NCI-H146 (cell line): ENCODE measurements at regions not wholly inside any gene's neighbourhood (a gene's known extent, or its start where the extent isn't known, plus 50 kb on each side); places are given as distances from the start of the nearest gene placed in this dataset.

Source experiments
- DNase-seq: peaks from one replicate; lab custom pipeline; 2025; lab: John Stamatoyannopoulos, UW

GRCh38 chr4:23166919-23167318, 474.2 kb downstream of the GBA3 start:
- no peak for DNase-seq

GRCh38 chr4:23166407-23166806, 473.7 kb downstream of the GBA3 start:
- no peak for DNase-seq

GRCh38 chr4:23165669-23166068, 472.9 kb downstream of the GBA3 start:
- DNase-seq: no peak

GRCh38 chr4:23163647-23164436, 471.1 kb downstream of the GBA3 start:
- DNase-seq: peak; percentile 19

GRCh38 chr4:23162275-23162674, 469.5 kb downstream of the GBA3 start:
- DNase-seq: peak; percentile 6

- DNase-seq: peak; percentile 48
Observed at GRCh38 chr4:23161787-23162186, 469.1 kb downstream of the GBA3 start.

- DNase-seq: no peak
Observed at GRCh38 chr4:23153076-23153475, 460.3 kb downstream of the GBA3 start.

GRCh38 chr4:23149815-23150214, 457.1 kb downstream of the GBA3 start:
- no peak for DNase-seq

- no peak for DNase-seq
Observed at GRCh38 chr4:23144707-23145106, 452.0 kb downstream of the GBA3 start.

- peak; percentile 77 for DNase-seq
Observed at GRCh38 chr4:23135792-23136645, 443.3 kb downstream of the GBA3 start.

GRCh38 chr4:23134331-23134730, 441.6 kb downstream of the GBA3 start:
- no peak for DNase-seq

GRCh38 chr4:23130845-23131244, 438.1 kb downstream of the GBA3 start:
- no peak for DNase-seq

GRCh38 chr4:23125118-23125517, 432.4 kb downstream of the GBA3 start:
- DNase-seq: no peak

GRCh38 chr4:23122666-23123400, 430.1 kb downstream of the GBA3 start:
- no peak for DNase-seq

- DNase-seq: no peak
Observed at GRCh38 chr4:23120374-23120773, 427.6 kb downstream of the GBA3 start.

- DNase-seq: no peak
Observed at GRCh38 chr4:23117826-23118225, 425.1 kb downstream of the GBA3 start.

- no peak for DNase-seq
Observed at GRCh38 chr4:23114538-23114937, 421.8 kb downstream of the GBA3 start.

- DNase-seq: no peak
Observed at GRCh38 chr4:23113104-23113503, 420.4 kb downstream of the GBA3 start.

GRCh38 chr4:23106516-23106915, 413.8 kb downstream of the GBA3 start:
- DNase-seq: no peak

GRCh38 chr4:23105759-23106370, 413.1 kb downstream of the GBA3 start:
- DNase-seq: no peak

- DNase-seq: no peak
Observed at GRCh38 chr4:23097251-23097650, 404.5 kb downstream of the GBA3 start.

GRCh38 chr4:23091711-23092110, 399.0 kb downstream of the GBA3 start:
- no peak for DNase-seq
